GM12864 (cell line): ENCODE measurements at regions not wholly inside any gene's neighbourhood (a gene's known extent, or its start where the extent isn't known, plus 50 kb on each side); places are given as distances from the start of the nearest gene placed in this dataset.

ENCODE experiments used
- DNase-seq: peaks from one replicate; pipeline ENCODE4 v3.0.0-alpha.2; 2011; ENCODE audit warnings: low read depth
- H3K4me3 ChIP-seq: 2 replicates; pipeline ENCODE4 v1.5.1; 2011; ENCODE audit warnings: mild to moderate bottlenecking, low read depth, low read length, control low read depth
- TF ChIP-seq, protein P1 (sequence below): IDR thresholded peaks from 2 replicates; pipeline ENCODE4 v1.5.1; 2011; ENCODE audit warnings: low read depth, mild to moderate bottlenecking, moderate library complexity, low read length, control low read depth, inconsistent platforms; ENCODE audit errors: missing control alignments

GRCh38 chr6:132910759-132911158 is 96.4 kb downstream of the RPS12 start:
- no peak overlapping the region for H3K4me3 ChIP-seq
- TF ChIP-seq, protein P1, sequence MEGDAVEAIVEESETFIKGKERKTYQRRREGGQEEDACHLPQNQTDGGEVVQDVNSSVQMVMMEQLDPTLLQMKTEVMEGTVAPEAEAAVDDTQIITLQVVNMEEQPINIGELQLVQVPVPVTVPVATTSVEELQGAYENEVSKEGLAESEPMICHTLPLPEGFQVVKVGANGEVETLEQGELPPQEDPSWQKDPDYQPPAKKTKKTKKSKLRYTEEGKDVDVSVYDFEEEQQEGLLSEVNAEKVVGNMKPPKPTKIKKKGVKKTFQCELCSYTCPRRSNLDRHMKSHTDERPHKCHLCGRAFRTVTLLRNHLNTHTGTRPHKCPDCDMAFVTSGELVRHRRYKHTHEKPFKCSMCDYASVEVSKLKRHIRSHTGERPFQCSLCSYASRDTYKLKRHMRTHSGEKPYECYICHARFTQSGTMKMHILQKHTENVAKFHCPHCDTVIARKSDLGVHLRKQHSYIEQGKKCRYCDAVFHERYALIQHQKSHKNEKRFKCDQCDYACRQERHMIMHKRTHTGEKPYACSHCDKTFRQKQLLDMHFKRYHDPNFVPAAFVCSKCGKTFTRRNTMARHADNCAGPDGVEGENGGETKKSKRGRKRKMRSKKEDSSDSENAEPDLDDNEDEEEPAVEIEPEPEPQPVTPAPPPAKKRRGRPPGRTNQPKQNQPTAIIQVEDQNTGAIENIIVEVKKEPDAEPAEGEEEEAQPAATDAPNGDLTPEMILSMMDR = no peak
- DNase-seq = no peak

DNA sequence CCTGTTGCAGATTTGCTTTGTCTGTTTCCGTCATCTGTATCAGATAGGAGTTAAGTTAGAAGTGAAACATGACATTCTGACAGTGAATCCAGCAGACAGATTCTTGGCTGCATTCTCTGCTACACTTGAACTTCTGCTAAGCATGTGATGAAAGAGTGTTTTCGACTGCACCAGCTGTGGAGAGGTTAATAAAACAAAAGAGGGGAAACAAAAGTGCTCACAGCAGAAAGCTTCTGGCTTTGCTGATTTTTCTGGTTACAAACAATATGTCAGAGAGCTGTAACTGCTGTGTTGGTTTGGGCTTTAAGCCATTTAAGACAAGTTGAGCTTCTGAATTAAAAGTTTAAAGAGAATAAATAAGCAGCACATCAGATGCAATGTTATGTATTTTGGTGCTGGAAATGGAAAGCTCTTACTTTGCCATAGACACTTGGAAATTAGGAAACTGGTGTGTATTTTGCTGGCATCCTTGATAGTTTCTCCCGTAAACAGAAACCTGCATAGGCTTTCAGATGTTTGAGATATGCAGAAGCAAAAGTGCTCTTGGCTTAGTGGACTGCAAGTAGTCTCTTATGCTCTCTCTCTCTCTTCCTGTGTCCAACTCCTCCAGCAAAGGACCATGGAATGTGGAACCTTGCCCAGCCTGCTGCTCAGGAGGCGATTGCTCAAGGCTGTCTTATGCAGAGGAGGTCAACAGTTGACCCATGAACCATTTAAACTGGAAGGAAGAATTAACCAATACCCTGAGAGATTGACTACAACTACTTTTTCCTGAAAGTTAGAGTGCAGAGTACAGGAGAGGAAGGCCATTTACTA is 104.9 kb downstream of the RPS12 start:
- TF ChIP-seq, protein P1 = no peak
- DNase-seq = no peak
- H3K4me3 ChIP-seq = no peak overlapping the region

DNA sequence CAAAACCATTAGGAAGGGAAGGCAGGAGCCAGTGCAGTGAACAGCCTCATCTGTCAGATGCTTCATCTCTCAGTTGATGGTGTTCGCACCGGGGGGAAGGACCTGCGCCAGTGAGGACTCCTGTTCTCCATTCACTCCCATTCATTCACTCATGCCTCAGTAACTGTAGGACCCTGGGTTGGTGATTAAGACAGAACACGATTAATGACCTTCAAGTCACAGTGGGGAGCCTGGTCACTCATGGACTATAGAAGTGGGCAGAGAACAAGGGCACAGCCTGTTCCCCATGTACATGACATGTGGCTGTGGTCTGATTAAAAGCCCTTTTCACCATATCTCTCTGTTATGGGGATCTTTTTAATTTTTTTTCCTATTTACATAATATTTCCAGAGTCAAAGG is 113.3 kb downstream of the RPS12 start:
- H3K4me3 ChIP-seq = no peak overlapping the region
- TF ChIP-seq, protein P1 = no peak
- no peak for DNase-seq

DNA sequence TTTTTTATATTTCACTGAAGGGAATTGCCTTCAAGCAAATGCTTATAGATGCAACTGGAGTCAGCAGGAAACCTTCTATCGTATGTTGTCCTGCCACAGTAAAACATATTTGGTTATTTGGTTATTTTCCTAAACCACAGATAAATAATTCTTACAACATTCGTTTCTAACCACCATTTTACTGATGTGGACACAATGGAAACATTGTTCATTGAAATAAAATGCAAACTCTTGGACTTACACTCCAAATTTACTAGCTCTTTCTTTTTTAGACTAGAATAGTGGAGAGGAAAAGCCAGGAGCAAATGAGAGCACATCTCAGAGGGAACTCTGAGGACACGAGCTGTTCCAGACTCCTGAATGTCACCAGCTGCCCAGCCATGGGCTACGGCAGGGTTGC is 114.8 kb downstream of the RPS12 start:
- no peak for DNase-seq
- no peak overlapping the region for H3K4me3 ChIP-seq
- TF ChIP-seq, protein P1 = no peak

DNA sequence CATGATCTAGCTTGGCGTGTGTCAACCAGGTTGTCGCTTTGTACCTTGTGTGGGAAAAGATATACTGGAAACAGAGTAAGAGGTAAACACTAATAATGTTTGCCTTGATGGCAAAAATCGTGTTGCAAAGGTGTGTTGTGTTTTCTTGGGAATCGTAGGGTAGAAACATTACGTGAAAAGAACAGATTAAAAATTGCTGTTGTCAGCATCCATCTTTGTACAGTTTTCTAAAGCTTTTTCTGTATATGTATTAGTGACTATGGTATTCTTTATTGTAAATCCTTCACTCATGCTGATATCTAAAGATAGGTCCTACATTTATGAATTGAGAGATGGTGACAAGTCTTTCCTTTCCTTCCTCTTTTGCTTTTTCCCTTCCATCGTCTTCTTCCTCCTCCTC is 116.9 kb downstream of the RPS12 start:
- DNase-seq = no peak
- no peak overlapping the region for H3K4me3 ChIP-seq
- TF ChIP-seq, protein P1 = no peak

DNA sequence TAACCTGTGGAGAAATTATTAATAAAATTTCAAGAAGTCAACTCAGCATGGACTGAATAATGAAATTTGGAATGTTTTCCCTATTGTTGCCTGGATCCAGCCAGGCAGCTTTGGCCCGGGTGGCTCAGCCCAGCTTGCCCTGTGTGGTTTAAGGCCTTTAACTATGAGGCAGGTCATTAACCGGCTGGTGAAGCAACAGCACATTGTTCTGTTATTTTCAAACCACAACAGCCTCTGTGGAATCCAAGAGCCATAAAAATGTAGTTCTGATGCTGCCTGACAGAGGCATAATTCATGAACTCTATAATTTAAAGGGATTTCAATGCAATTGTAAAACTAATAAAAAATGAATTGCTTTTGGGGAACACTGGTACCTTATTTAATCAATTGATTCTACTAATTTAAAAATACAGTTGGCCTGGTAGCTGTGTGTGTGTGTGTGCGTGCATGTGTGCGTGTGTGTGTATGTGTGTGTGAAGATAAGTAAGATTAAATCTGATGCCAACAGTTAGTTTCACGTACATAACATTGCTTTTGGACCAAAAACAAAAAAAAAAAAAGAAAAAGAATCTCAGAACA is 117.7 kb downstream of the RPS12 start:
- TF ChIP-seq, protein P1 = no peak
- no peak for DNase-seq
- no peak overlapping the region for H3K4me3 ChIP-seq
